Fibroblast of pulmonary artery (primary cell): ENCODE measurements at regions not wholly inside any gene's neighbourhood (a gene's known extent, or its start where the extent isn't known, plus 50 kb on each side); places are given as distances from the start of the nearest gene placed in this dataset.

Experiments used
- DNase-seq: peaks from one replicate; pipeline ENCODE4 v3.0.0-alpha.2; 2010; ENCODE audit warnings: low read depth
- H3K4me3 ChIP-seq: replicated peaks from 2 replicates; pipeline ENCODE4 v1.5.1; 2011; ENCODE audit warnings: low read depth, mild to moderate bottlenecking, control low read depth, low read length, moderate library complexity
- TF ChIP-seq, protein P1 (sequence below): IDR thresholded peaks from 2 replicates; pipeline ENCODE4 v1.5.1; 2011; ENCODE audit warnings: mild to moderate bottlenecking, control low read depth, low read length, inconsistent platforms; ENCODE audit errors: missing control alignments

DNA sequence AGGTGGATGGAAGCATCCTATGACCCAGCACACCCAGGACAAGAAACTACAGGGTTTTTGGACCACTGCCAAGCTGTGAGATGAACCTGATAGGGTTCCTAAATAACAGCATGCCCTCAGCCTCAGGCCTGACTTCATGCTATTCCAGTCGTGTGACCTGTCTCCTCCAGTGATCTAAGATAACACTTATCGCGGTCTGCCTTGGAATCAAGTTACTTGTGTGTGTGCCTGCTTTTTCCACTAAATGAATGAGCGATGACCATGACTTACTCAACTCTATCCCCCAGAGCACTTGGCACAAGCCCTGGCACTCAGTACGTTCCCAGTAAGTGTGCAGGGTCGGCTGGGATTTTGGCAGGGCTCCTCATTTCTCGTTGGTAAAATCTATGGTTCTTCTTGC lies 172.7 kb upstream of the TP63 start:
- TF ChIP-seq, protein P1, sequence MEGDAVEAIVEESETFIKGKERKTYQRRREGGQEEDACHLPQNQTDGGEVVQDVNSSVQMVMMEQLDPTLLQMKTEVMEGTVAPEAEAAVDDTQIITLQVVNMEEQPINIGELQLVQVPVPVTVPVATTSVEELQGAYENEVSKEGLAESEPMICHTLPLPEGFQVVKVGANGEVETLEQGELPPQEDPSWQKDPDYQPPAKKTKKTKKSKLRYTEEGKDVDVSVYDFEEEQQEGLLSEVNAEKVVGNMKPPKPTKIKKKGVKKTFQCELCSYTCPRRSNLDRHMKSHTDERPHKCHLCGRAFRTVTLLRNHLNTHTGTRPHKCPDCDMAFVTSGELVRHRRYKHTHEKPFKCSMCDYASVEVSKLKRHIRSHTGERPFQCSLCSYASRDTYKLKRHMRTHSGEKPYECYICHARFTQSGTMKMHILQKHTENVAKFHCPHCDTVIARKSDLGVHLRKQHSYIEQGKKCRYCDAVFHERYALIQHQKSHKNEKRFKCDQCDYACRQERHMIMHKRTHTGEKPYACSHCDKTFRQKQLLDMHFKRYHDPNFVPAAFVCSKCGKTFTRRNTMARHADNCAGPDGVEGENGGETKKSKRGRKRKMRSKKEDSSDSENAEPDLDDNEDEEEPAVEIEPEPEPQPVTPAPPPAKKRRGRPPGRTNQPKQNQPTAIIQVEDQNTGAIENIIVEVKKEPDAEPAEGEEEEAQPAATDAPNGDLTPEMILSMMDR, result no peak
- no peak for DNase-seq
- no peak overlapping the region for H3K4me3 ChIP-seq

DNA sequence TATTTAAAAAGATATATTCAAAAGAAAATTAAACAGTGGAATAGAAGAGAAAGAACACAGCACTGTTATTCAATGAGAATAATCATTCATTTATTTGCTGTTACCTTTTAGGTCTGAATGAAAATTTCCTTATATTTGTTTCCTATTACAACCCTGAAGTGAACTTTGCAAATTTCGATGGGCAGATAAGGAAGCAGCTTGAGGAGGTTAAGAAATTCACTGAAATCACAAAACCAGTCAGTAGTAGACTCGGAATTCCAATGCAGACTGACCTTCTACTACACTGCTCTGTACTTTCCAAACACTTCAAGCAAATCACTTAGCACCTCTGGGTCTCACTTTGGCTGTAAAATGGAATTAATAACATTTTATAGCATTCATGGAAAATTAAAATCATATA lies 172.0 kb upstream of the TP63 start:
- no peak overlapping the region for H3K4me3 ChIP-seq
- TF ChIP-seq, protein P1, result no peak
- DNase-seq, result no peak

DNA sequence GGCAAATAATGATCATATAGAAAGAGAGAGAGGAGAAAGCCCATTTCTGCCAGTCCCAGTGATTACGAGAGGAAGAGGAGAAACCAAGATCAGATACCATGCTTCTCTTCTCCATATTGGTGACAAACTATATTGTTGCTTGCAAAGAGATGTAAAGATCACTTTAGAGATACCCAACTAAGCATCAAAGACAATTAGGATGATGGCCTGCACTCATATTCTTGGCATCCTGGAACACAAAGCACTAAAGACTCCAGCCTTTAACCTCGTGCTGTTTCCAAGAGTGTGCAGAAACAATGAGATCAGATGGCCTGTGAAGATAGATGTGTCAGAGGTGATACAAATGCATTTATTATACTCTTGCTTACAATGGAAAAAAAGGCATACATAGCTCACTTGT lies 170.7 kb upstream of the TP63 start:
- no peak overlapping the region for H3K4me3 ChIP-seq
- TF ChIP-seq, protein P1, result no peak
- DNase-seq, result no peak

DNA sequence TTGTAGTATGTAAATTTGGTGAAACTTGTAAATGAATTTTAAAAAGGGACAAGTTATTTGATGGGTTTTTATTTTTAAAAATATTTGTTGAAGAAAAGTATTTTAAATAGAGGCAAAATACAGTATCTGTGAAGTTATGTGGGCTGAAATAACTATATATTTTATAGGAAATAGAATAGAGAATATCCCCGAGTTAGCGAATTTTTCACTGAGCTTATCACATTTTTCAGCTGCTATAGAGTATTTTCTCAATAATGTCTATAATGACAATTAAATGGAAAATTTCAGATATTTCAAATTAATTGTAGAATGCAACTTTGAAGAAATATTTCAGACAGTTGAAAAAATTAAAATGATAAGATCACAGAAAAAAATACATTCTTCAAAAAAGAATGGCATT lies 166.4 kb upstream of the TP63 start:
- TF ChIP-seq, protein P1, result no peak
- H3K4me3 ChIP-seq, result no peak overlapping the region
- DNase-seq, result no peak

DNA sequence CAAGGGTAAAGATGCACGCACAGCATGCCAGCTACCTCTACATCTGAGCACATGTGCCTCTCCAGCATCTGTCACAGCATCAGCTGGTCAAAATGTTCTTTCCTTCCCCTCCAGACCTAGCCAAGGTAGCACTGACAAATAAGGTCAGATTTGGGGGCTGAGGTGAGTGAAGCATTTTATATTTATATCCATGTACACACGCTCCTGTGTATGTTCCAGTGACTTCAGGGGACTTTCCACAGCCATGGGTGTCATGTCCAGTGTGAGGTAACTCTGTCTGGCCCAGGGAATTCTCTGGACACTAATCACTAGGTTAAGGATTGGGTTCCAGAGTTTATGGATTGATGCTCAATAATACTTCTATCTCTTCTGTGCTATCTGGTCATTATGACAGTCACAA lies 165.2 kb upstream of the TP63 start:
- DNase-seq, result no peak
- H3K4me3 ChIP-seq, result no peak overlapping the region
- TF ChIP-seq, protein P1, result no peak

DNA sequence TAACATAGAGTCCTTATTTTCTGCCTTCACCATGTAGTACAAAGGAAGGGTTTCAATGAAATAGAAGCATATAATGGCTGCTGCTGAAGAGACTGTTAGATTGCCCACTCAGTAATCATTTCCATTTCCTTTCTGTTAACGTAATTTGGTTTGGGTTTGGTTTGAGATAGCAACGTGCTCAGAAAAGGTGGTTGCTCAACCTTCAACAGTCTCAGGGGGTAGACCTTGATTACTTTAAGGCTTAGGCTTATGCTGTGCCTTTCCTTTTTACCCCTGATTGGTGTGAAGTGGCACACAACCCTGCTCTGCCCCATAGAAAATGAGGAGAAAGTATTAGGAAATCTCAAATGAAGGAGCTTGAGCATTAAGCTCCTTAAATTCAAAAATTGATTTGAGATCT lies 163.7 kb upstream of the TP63 start:
- no peak for DNase-seq
- H3K4me3 ChIP-seq, result no peak overlapping the region
- TF ChIP-seq, protein P1, result no peak

DNA sequence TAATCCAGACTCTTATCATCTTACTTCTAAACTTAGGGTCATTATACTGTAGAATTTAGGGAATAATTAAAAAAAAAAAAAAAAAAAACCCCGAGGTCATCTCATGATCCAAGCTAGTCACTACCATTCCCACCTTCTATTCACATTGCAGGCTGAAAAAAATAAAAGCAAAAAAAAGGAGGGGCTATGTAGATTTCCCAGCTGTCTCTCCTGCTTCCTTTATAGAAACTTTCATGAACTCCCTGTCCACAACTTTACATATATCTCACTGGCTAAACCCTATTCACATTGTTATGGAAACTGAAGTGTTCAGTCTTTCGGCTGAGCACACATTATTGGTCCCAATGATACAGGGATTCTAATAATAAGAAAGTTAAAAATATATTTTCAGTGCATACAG lies 156.2 kb upstream of the TP63 start:
- DNase-seq, result no peak
- TF ChIP-seq, protein P1, result no peak
- H3K4me3 ChIP-seq, result no peak overlapping the region
